ENCODE measurements at regions not wholly inside any gene's neighbourhood (a gene's known extent, or its start where the extent isn't known, plus 50 kb on each side); places are given as distances from the start of the nearest gene placed in this dataset.

GRCh38 chr14:97065305-97066067 lies 268.3 kb downstream of the VRK1 start:
- TF ChIP-seq CTCF (IDR thresholded peaks at IDR 0.05; ENCODE audit: insufficient read depth, low read length) (no peak), POLR2AphosphoS5 (IDR thresholded peaks at IDR 0.05; ENCODE audit: low read depth) (no peak)
